MG63 (cell line): ENCODE measurements at regions not wholly inside any gene's neighbourhood (a gene's known extent, or its start where the extent isn't known, plus 50 kb on each side); places are given as distances from the start of the nearest gene placed in this dataset.

Experiments
- DNase-seq: peaks from one replicate; pipeline ENCODE4 v3.0.0-alpha.2; 2020
- H3K27me3 ChIP-seq: fragments of 250-450 bp; sonication (Bioruptor Pico); 2 replicates; pipeline ENCODE4 v1.5.1; 2020; ENCODE audit warnings: mild to moderate bottlenecking, moderate library complexity
- H3K36me3 ChIP-seq: fragments of 250-450 bp; sonication (Bioruptor Pico); 2 replicates; pipeline ENCODE4 v1.5.1; 2020; ENCODE audit warnings: mild to moderate bottlenecking, moderate library complexity
- H3K4me3 ChIP-seq: fragments of 250-450 bp; sonication (Bioruptor Pico); 2 replicates; pipeline ENCODE4 v1.5.1; 2020; ENCODE audit warnings: mild to moderate bottlenecking, moderate library complexity
- H3K9me3 ChIP-seq: fragments of 250-450 bp; sonication (Bioruptor Pico); 2 replicates; pipeline ENCODE4 v1.5.1; 2020; ENCODE audit warnings: mild to moderate bottlenecking, moderate library complexity

DNA sequence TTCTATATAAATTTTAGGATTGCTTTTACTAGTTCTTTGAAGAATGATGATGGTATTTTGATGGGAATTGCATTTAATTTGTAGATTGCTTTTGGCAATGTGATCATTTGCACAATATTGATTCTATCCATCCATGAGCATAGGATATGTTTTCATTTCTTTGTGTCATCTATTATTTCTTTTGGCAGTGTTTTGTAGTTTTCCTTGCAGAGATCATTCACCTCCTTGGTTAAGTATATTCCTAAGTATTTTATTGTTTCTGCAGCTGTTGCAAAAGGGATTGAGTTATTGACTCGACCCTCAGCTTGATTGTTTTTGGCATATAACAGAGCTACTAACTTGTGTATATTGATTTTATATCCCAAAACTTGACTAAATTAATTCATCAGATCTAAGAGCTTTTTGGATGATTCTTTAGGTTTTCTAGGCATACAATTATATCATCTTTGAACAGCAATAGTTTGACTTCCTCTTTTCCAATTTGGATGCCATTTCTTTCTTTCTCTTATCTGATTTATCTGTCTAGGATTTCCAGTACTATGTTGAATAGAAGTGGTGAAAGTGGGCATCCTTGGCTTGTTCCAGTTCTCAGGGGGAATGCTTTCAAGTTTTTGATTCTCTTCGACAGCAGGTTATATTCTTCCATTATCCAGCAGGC is 668.1 kb downstream of the SLC16A7 start:
- Histone ChIP-seq H3K4me3 (no peak overlapping the region), H3K27me3 (no peaks in the 10 kb centered on the region), H3K9me3 (0 out of 2 replicates have a peak, but pooled peaks cover 2% of the 10 kb centered on the region), H3K36me3 (no peaks in the 10 kb centered on the region)
- DNase-seq = no peak

DNA sequence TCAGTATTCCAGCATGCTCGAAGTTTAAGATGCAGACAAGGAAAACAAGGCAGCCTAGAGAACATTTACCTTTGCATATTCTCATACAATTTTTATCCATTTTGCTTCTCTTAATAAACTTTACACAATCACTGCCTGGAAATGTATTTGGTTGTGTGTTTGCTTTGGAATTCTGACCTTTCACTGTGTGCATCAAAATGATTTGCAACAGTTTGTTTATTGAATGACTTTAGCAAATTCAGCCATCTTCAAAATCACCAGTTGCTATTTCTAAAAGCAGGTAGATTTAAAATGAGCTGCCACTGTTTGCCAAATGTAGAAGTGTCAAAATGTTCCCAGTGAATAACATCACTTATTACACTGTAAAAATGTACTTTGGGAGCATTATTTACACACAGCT is 669.9 kb downstream of the SLC16A7 start:
- no peak for DNase-seq
- H3K9me3 ChIP-seq = 0 out of 2 replicates have a peak, but pooled peaks cover 2% of the 10 kb centered on the region
- no peaks in the 10 kb centered on the region for H3K27me3 ChIP-seq
- H3K4me3 ChIP-seq = no peak overlapping the region
- H3K36me3 ChIP-seq = no peaks in the 10 kb centered on the region

DNA sequence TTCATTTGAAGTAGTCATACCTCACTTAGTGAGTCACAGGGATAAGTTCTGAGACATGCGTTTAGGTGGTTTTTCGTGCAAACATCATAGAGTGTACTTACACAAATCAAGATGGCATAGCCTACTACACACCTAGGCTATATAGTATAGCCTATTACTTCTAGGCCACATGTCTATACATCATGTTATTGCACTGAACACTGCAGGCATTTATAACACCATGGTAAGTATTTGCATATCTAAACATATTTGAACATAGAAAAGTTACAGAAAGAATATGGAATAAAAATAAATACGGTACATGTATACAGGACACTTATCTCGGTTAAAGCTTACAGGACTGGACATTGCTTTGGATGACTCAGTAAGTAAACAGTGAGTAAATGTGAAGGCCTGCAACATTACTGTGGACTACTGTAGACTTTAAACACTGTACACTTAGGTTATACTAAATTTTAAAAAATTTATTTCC is 670.6 kb downstream of the SLC16A7 start:
- Histone ChIP-seq H3K9me3 (0 out of 2 replicates have a peak, but pooled peaks cover 2% of the 10 kb centered on the region), H3K36me3 (no peaks in the 10 kb centered on the region), H3K4me3 (no peak overlapping the region), H3K27me3 (no peaks in the 10 kb centered on the region)
- DNase-seq = no peak

DNA sequence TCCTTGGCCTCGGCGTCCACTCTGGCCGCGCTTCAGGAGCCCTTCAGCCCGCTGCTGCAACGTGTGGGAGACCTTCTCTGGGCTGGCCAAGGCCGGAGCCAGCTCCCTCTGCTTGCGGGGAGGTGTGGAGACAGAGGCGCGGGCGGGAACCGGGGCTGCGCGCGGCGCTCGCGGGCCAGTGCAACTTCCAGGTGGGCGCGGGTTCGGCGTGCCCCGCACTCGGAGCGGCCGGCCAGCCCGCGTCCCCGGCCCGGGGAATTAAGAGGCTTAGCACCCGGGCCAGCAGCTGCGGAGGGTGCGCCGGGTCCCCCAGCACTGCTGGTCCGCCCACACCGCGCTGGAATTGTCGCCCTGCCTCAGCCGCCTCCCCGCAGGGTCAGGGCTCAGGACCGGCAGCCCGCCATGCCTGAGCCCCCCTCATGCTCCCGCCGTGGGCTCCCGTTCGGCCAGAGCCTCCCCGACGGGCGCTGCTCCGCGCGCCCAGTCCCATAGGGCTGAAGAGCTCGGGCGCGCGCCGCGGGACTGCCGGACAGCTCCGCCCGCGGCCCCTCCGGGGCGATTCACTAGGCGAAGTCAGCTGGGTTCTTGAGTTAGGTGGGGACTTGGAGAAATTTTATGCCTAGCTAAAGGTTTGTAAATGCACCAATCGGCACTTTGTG is 673.9 kb downstream of the SLC16A7 start:
- DNase-seq = no peak
- Histone ChIP-seq H3K4me3 (no peak overlapping the region), H3K27me3 (no peaks in the 10 kb centered on the region), H3K9me3 (0 out of 2 replicates have a peak, but pooled peaks cover 2% of the 10 kb centered on the region), H3K36me3 (no peaks in the 10 kb centered on the region)

DNA sequence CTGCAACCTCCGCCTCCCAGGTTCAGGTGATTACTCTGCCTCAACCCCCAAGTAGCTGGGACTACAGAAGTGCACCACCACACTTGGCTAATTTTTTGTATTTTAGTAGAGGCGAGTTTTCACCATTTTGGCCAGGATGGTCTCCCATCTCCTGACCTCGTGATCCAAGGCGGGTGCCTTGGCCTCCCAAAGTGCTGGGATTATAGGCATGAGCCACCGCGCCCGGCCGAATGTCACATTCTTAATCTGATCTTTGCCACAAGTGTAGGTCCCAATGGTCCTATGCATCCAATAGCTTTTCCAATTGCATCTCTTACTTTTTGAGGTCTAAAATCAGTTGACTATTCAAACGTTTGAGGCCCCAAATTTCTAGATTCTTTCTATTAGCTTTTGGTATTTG is 676.0 kb downstream of the SLC16A7 start:
- no peaks in the 10 kb centered on the region for H3K27me3 ChIP-seq
- no peak overlapping the region for H3K4me3 ChIP-seq
- no peaks in the 10 kb centered on the region for H3K36me3 ChIP-seq
- no peak for DNase-seq
- H3K9me3 ChIP-seq = 0 out of 2 replicates have a peak, but pooled peaks cover 2% of the 10 kb centered on the region

DNA sequence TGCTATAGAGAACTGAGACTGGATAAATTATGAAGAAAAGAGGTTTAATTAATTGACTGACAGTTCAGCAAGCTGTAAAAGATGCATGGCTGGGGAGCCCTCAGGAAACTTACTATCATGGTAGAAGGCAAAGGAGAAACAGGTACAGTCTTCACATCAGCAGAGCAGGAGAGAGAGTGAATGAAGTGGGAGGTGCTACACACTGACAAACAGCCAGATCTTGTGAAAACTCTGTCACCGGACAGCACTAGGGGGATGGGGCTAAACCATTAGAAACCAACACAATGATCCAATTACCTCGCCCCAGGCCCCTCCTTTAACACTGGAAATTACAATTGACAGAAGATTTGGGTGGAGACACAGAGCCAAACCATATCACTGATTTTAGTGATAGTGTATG is 682.4 kb downstream of the SLC16A7 start:
- no peak for DNase-seq

DNA sequence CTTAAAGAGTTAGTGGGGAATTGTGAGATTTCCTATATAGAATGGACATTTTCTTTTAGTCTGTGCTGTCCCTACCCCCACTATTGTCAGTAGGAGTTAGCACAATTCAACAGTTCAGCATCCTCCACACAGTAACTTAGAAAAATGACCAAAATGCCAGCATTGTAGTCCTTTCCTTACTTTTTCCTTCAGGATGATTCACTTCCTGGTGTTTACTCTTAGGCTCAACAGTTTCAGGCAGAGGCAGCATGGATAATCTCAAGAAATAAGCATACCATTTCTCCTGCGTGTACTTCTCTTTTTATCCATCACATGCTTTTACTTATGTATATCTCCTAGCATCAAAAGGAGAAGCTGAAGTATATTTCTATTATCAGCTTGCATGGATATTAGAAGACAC is 683.4 kb downstream of the SLC16A7 start:
- Histone ChIP-seq H3K4me3 (no peak overlapping the region), H3K36me3 (no peaks in the 10 kb centered on the region), H3K9me3 (no peaks in the 10 kb centered on the region), H3K27me3 (no peaks in the 10 kb centered on the region)
- DNase-seq = no peak

More for the DNA sequence above, 682.4 kb downstream of the SLC16A7 start:
- Histone ChIP-seq H3K27me3 (no peaks in the 10 kb centered on the region), H3K4me3 (no peak overlapping the region), H3K36me3 (no peaks in the 10 kb centered on the region), H3K9me3 (no peaks in the 10 kb centered on the region)

DNA sequence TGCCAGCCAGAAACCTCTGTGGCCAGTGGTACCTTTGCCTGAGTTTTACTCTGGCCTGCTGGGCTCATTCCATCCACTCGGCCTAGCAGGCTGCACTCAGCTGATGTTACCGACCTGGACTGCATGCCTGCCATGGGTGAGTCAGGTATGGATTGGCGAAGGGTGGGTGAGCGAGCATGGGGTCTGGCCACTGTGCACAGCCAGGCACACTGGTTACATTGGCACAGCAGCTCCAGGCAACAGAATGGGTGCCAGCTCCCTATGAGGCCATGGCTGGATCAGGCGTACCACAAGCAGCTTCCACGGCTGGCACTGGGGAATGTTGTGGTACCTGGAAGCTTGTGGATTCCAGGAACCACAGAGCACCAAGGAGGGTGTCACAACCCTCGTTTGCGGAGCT is 685.7 kb downstream of the SLC16A7 start:
- Histone ChIP-seq H3K36me3 (no peaks in the 10 kb centered on the region), H3K4me3 (no peak overlapping the region), H3K9me3 (no peaks in the 10 kb centered on the region), H3K27me3 (no peaks in the 10 kb centered on the region)
- DNase-seq = no peak

DNA sequence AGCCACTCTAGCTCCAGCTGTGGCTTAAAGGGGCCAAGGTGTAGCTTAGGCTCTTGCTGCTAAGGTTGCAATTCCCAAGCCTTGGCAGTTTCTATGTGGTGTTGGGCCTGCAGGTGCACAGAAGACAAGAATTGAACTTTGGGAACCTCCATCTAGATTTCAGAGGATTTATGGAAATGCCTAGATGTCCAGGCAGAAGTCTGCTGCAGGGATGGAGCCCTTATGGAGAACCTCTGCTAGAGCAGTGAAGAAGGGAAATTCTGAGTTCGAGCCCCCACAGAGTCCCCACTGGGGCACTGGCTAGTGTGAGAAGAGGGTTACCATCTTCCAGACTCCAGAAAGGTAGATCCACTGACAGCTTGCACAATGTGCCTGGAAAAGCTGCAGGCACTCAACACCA is 694.7 kb downstream of the SLC16A7 start:
- Histone ChIP-seq H3K4me3 (no peak overlapping the region), H3K9me3 (peaks cover 2% of the 10 kb centered on the region; the same call in 1 of the 2 replicates), H3K36me3 (no peaks in the 10 kb centered on the region), H3K27me3 (no peaks in the 10 kb centered on the region)
- DNase-seq = no peak

DNA sequence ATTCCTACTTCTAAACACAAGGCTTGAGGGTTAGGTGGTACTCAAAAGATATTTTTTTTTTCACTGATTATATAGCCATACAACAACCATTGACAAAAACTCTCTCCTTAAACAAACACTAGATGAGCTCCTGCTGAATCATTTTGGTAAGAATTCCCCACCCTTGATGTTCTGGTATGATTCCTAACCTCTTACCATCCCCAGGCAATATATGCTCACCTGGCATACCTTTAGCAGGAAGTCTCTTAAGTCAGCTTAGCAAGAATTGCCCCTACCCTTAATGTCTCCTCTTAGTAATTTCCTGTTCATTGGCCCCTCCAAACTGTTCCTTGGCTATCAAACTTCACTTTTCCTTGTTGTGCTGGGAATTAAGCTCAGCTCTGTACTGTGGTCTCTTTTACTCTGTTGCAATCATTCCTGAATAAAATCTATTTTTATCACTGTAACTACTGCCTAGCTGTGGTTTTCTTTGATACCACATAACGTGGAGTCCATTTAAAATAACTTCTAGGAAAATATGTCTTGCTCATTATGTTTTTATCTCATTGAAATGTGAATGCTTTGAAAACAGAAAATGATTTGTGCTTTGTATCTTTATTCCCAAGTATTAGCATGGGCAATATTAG is 712.6 kb downstream of the SLC16A7 start:
- DNase-seq = no peak
- Histone ChIP-seq H3K36me3 (no peaks in the 10 kb centered on the region), H3K4me3 (no peak overlapping the region), H3K27me3 (no peaks in the 10 kb centered on the region), H3K9me3 (no peaks in the 10 kb centered on the region)

DNA sequence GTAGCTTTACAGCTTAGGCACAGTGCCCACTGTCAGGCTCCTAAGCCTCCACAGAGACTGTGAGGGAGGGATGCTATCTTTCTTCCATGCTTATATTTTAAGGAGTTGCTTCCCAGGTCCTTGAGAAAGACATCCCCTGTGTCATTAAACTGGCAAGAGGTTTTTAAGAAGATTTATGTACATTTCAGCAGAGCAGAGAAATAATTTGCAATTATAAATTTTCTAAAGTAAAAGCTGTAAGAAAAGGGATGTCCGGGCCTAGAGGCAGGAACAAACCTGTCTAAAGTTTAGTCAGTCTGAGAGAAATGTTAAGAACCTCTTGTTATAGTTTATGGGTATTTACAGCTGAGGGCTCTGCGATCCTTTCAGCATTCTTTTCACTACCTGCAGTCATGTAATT is 716.1 kb downstream of the SLC16A7 start:
- H3K36me3 ChIP-seq = no peaks in the 10 kb centered on the region
- no peaks in the 10 kb centered on the region for H3K9me3 ChIP-seq
- no peaks in the 10 kb centered on the region for H3K27me3 ChIP-seq
- H3K4me3 ChIP-seq = no peak overlapping the region
- no peak for DNase-seq

DNA sequence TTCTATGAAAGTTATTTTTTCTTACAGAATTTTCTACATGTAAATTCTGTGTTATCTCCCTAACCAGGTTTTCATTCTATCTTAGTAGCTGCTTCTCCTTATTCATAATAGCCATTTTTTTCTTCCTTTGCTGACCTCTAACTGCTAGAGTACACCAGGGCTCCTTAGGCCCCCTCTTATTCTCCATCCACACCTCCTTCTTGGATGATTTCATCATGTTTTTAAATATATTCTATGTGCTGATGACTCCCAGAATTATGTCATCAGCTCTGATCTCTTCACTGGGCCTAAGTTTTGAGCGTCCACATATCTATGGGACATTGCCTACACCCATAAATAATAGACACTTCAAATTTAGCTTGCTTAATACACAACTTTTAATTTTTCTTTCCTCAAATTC is 721.5 kb downstream of the SLC16A7 start:
- DNase-seq = no peak
- H3K27me3 ChIP-seq = no peaks in the 10 kb centered on the region
- no peaks in the 10 kb centered on the region for H3K36me3 ChIP-seq
- no peak overlapping the region for H3K4me3 ChIP-seq
- no peaks in the 10 kb centered on the region for H3K9me3 ChIP-seq

DNA sequence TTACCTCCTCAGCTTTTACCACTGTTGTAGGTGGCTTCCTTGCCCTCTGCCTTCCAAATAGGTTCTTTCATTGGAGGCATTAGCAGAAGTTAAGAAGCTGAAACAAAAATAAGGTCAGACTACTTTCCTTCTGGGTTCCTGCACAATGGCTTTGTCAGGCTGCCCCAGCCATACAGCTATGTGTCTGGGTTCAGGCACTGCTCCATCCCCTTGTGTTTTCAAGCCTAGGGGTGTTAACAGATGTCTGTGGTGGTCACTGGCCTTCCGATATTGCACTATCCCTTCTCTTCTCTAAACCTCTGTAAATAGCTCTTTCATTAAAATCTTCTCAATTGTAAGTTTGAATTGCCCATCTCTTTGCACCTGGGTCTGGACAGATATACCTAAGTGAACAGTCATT is 728.9 kb downstream of the SLC16A7 start:
- no peak for DNase-seq
- Histone ChIP-seq H3K4me3 (no peak overlapping the region), H3K9me3 (no peaks in the 10 kb centered on the region), H3K27me3 (no peaks in the 10 kb centered on the region), H3K36me3 (no peaks in the 10 kb centered on the region)

DNA sequence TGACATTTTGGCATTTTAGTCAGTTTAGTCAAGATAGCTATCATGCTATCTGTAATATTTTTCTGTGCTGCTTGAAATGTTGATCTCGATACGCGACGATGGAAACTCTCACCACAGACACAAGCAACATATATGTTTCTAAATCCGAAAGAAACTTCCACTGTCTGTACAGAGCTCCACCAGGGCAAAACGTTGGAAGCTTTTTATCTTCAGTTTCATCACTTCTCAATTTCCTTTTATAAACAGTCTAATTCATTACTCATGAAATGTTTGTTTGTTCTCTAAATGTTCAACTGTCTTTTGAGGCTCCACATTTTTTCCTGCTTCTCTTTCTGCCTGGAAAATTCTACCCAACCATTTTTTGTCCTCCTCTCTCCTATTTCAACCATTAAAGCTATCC is 737.6 kb downstream of the SLC16A7 start:
- no peaks in the 10 kb centered on the region for H3K27me3 ChIP-seq
- no peaks in the 10 kb centered on the region for H3K36me3 ChIP-seq
- H3K9me3 ChIP-seq = no peaks in the 10 kb centered on the region; the same call in 1 of the 2 replicates
- no peak for DNase-seq
- no peak overlapping the region for H3K4me3 ChIP-seq

DNA sequence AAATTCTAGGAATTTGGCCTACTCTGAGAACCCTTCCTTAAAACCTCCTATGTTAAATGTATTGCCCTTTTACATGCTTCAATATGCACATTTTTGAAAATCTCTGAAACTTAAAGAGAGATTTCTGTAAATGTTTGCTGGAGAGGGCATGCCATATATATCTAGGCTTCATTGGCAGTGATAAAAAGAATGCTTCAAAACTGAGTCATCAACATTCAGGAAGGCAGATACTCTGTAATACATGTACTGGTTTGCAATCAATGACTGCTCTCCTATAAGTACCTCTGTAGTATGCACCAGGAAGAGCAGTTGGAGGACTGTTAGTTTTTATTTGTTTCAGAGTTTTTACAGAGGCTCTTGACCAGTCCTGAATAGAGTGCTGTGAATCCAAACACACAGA is 739.9 kb downstream of the SLC16A7 start:
- H3K36me3 ChIP-seq = no peaks in the 10 kb centered on the region
- no peaks in the 10 kb centered on the region; the same call in 1 of the 2 replicates for H3K9me3 ChIP-seq
- no peak for DNase-seq
- no peak overlapping the region for H3K4me3 ChIP-seq
- no peaks in the 10 kb centered on the region for H3K27me3 ChIP-seq

DNA sequence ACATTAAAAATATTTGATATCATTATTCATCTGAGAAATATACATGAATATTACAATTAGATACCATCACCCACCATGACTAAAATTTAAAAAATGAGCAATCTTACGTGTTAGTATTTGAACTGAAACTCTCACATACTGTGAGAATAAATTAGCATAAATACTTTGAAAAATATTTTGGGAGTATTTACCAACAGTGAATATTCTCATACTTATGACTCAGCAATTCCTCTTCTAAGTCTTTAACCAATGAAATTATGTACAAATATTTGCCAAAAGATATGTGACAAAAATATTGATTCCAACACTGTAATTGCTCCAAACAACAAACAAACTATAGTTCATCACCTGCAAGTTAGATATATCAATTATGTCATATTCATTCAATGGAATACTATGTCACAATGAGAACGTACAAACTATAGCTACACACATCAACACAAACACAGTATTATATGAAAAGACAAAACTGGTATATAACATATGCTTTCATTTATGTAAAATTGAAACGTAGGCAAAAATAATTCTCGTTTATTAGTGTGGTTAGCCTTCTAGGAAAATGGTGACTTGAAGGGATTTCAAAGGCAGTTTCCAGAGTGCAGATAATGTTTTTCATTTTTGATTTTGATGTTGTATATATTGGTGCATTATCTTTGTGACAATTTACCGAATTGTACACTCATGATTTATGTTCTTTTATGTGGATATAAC is 742.2 kb downstream of the SLC16A7 start:
- H3K9me3 ChIP-seq = no peaks in the 10 kb centered on the region; the same call in none of the 2 replicates
- no peaks in the 10 kb centered on the region for H3K36me3 ChIP-seq
- no peak overlapping the region for H3K4me3 ChIP-seq
- no peak for DNase-seq
- no peaks in the 10 kb centered on the region for H3K27me3 ChIP-seq

DNA sequence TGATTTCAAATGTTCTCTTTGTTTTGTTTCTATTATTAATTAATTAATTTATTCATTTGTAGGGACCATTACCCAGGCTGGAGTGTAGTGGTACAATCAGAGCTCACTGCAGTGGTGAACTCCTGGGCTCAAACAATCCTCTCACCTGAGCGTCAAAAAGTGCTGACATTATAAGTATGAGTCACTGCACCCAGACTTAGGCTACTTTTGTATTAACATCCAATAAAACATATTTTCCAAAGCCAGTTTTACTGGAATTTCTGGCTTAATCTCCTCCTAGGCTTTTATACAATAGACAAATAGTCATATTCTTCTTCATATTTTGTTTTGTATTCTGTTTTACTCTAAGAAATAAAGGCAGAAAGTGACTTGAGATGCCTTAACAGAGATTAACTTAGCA is 749.6 kb downstream of the SLC16A7 start:
- no peak overlapping the region for H3K4me3 ChIP-seq
- DNase-seq = no peak

More for the DNA sequence above, 749.6 kb downstream of the SLC16A7 start:
- H3K9me3 ChIP-seq = no peaks in the 10 kb centered on the region; the same call in 1 of the 2 replicates
- H3K27me3 ChIP-seq = no peaks in the 10 kb centered on the region
- H3K36me3 ChIP-seq = no peaks in the 10 kb centered on the region
